ENCODE measurements at regions not wholly inside any gene's neighbourhood (a gene's known extent, or its start where the extent isn't known, plus 50 kb on each side); places are given as distances from the start of the nearest gene placed in this dataset.

DNA sequence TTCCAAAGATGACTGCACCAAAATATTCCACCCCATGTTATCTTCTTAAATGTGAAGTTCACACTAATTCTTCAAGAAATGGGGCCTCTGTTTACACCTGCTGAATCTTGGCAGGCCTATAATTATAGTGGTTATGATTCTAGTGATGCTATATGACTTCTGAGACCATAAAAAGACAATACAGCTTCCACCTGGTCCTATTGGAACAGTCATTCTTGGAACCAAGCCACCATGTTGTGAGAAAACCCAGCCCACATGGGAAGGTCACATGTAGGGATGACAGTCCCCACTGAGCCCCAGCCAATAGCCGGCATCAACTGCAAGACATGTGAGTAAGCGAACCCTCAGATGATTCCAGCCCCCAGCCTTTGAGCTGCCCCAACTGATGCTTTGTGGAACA lies 587.5 kb downstream of the MID1IP1 start:
- TF ChIP-seq, protein P1, sequence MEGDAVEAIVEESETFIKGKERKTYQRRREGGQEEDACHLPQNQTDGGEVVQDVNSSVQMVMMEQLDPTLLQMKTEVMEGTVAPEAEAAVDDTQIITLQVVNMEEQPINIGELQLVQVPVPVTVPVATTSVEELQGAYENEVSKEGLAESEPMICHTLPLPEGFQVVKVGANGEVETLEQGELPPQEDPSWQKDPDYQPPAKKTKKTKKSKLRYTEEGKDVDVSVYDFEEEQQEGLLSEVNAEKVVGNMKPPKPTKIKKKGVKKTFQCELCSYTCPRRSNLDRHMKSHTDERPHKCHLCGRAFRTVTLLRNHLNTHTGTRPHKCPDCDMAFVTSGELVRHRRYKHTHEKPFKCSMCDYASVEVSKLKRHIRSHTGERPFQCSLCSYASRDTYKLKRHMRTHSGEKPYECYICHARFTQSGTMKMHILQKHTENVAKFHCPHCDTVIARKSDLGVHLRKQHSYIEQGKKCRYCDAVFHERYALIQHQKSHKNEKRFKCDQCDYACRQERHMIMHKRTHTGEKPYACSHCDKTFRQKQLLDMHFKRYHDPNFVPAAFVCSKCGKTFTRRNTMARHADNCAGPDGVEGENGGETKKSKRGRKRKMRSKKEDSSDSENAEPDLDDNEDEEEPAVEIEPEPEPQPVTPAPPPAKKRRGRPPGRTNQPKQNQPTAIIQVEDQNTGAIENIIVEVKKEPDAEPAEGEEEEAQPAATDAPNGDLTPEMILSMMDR (IDR thresholded peaks at IDR 0.05) = no peak
- TF ChIP-seq EP300 (IDR thresholded peaks at IDR 0.05; ENCODE audit: borderline replicate concordance in 1 of 2, low read depth in 1 of 2, low read length in 1 of 2) (no peak), MXI1 (IDR thresholded peaks at IDR 0.05; ENCODE audit: low read depth, low read length) (no peak), YY1 (IDR thresholded peaks at IDR 0.05; ENCODE audit: low read depth) (no peak), MEF2A (IDR thresholded peaks at IDR 0.05; ENCODE audit: borderline replicate concordance, low read depth) (no peak), GABPA (IDR thresholded peaks at IDR 0.05; ENCODE audit: low read depth) (no peak), GATA2 (CRISPR knock-in tag; IDR thresholded peaks at IDR 0.05) (no peak), RCOR1 (IDR thresholded peaks at IDR 0.05; ENCODE audit: low read length) (no peak), POLR2AphosphoS5 (IDR thresholded peaks at IDR 0.05; ENCODE audit: low read depth, low read length) (no peak)
- TF ChIP-seq, protein P2, sequence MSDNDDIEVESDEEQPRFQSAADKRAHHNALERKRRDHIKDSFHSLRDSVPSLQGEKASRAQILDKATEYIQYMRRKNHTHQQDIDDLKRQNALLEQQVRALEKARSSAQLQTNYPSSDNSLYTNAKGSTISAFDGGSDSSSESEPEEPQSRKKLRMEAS (IDR thresholded peaks at IDR 0.05; ENCODE audit: low read depth) = no peak
